Adipose tissue (tissue), 3 donors: ENCODE measurements at regions not wholly inside any gene's neighbourhood (a gene's known extent, or its start where the extent isn't known, plus 50 kb on each side); places are given as distances from the start of the nearest gene placed in this dataset.

Source experiments
- H3K27ac ChIP-seq: one replicate; pipeline ENCODE4 v1.5.1; 2013; ENCODE audit warnings: low read depth, low read length
- whole genome bisulfite sequencing, 3 donors: extraction: QIAGEN DNeasy Blood & Tissue Kit; methylation state at CpG; one replicate each; pipeline ENCODE4 v1.1.7; 2013; 5-methylcytosine and 5-hydroxymethylcytosine counted together
- donor health status: healthy with polysubstance abuse.
- donor health status: Bipolar disorder and iron deficiency.
- donor health status: healthy.

GRCh38 chr2:12987246-12987645 is 270.5 kb downstream of the TRIB2 start:
- H3K27ac ChIP-seq, result no peak overlapping the region

DNA sequence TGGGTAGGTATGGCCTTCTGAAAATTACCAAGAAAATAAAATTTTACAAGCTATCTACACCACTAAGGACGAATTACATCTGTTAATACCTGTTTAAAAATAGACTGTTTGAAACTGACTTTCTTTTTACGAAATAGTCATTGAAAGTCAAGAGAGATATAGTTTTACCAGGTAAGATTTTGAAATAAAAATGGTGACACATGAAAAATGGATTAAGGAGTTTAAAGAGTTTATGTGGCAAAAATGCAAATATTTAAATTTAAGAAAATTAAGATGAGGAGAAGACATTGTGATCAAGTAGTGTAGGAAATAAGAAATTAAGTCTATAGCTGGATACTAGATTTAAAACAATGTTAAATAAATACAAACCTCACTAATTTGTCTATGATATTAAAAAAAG is 271.5 kb downstream of the TRIB2 start:
- WGBS, 3 donors, result 82 to 92% (median 90%) methylated on average over 2 of the region's 2 CpGs
- H3K27ac ChIP-seq, result no peak overlapping the region

DNA sequence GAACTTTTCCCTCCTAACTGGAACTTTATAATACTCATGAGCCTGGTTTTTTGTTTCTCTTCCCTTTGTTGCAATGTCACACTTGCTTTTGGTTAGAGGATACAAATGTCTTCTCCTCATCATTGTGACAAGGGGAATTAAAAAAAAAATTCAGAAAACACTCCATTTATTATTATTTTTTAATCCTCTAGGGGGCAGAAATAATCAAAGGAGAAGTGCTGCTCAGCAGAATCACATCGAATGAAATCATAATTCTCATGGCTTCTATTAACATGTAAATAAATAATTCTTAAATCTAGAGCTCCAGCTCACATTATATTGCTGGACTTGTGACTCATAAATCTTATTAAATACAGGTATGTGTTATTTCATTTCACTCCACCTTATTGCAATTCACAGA is 273.8 kb downstream of the TRIB2 start:
- H3K27ac ChIP-seq, result no peak overlapping the region
- WGBS, 3 donors, result 18 to 37% (median 27%) methylated on average over 1 of the region's 1 CpG

DNA sequence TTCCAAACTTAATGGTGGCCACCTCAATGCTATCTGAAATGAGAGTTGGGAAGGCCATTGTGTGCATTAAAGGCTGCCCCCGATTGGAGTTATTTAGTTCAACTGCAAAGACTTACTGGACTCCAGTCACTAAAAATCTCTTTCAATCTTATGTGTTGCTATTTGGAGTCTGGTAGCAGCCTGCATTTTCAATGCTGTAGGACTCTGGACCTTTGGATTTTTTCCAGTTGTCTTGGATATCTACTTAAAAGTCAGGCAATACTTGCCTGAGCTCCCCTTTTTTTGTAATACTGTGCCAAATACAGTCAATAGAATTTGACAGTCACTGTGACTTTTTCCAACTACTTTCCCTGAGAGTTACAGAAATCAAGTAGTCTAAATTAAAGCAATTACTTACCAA is 281.9 kb downstream of the TRIB2 start:
- H3K27ac ChIP-seq, result no peak overlapping the region
- WGBS, 3 donors, result 26 to 84% (median 81%) methylated on average over 1 of the region's 1 CpG

DNA sequence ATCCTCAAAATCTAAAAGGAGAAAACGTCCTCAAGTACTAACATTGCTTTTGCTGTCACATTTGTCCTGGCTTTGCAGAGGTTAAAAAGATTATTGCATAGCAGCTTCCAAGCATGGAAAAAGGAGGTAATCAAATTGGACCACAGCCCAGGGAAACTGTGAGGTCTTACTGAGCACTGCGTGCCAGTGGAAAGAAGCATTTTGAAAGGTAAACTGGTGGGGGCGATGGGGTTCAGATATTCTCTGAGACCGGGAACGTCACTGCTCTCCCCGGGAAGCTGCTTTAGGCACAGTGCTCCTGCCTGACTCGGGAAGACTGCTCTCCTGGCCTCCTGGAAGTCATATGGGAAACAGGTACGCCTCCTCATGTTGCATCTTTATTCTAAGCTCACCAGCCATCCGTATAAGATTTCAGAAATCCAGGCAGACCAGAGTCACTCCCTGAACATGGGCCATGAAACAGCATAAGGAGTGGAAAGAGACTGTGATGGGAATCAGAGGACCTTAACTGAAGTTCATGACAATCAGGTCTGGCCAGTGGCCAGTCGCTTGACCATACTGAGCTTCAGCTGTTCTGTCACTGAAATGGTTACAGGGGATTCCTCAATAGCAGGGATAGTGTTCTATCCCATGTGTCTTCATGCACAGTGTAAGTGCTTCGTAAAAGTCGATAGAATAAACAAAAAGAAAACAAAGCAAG is 284.1 kb downstream of the TRIB2 start:
- WGBS, 3 donors, result 39 to 62% (median 49%) methylated on average over 12 of the region's 12 CpGs
- no peak overlapping the region for H3K27ac ChIP-seq

GRCh38 chr2:13001408-13001807 is 284.7 kb downstream of the TRIB2 start:
- H3K27ac ChIP-seq, result no peak overlapping the region
- 30 to 56% (median 37%) methylated on average over 2 of the region's 2 CpGs for WGBS, 3 donors

- H3K27ac ChIP-seq, result no peak overlapping the region
- 61 to 73% (median 63%) methylated on average over 7 of the region's 7 CpGs for WGBS, 3 donors
Observed at GRCh38 chr2:13002536-13003331, 286.0 kb downstream of the TRIB2 start.

DNA sequence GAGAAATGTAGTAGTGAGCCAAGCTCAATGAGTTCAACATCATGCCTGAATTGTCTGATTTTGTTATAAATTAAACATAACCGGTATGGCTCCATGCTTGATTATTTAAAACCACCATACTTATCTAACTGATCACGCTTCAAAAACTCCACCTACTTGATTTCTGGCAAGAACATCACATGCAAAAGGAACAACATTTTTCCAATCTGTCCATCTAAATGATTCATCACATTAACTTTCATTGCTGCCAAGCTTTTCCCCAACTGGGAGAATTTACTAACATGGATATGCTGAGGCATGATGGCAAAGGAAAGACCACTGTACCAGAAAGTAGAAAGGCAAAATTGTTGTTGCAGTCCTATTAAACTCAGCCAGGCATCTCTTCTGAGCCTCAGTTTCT is 286.8 kb downstream of the TRIB2 start:
- H3K27ac ChIP-seq, result no peak overlapping the region
- WGBS, 3 donors, result 59 to 70% (median 65%) methylated on average over 2 of the region's 2 CpGs

DNA sequence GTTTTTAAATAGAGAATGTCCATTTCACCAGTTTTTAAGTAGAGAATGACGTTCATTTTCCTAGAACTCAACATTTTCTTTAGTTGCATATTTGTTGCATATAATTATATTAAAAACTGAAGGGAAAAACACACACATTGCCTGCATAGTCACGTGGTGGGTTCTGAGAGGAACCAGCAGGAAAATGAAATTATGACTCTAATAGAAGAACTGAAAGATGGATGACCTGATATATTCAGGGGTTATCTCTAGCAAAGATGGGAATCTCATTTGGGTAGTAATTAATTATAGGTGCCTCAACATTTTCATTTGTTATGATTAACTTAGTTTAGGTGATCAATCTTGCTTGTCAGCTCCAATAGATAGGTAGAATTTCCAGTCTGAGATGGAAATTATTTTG is 288.3 kb downstream of the TRIB2 start:
- H3K27ac ChIP-seq, result no peak overlapping the region
- 65 to 80% (median 78%) methylated on average over 2 of the region's 2 CpGs for WGBS, 3 donors

DNA sequence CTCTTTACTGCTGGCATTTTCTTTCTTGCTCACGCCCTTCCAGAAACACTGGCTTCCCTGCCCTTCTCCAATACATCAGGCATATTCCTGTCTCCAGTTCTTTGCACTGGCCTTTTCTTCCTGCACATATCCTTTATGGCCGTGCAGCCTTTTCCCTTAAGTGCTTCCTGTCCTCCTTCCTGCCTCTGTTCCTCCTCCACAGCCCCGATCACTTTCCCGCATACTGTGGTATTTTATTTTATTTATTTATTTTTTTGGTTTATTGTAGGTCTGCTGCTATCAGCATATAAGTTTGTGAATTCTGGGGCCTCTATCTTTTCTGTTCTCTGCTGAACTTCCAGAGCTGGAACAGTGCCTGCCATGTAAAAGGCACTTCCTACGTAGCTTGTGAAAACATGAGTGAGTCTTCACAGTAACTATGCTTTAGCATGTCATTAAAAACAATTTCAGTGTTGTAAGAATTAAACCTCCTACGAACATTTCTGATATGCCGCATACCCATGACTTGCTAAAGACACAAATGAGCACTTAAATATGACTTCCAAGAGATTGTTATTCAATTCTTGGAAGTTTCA is 289.1 kb downstream of the TRIB2 start:
- no peak overlapping the region for H3K27ac ChIP-seq
- 64 to 90% (median 66%) methylated on average over 7 of the region's 7 CpGs for WGBS, 3 donors

DNA sequence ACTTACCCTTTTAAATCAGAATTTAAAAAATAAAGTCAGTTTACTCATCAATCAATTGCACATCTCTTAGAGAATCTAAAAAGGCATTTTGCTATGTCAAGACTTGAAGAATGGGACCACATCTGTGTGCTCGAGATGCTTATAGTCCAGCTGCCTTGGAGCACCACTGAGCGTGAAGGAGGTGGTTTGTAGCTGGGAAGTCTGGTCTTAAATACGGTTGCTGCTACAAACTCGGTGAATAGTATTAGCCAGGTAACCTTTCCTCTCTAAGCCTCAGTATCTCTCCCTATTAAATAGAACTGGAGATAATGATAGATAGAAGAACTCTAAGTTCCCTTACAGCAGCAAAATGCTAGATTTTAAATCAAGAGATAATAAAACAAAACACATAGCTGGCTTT is 289.7 kb downstream of the TRIB2 start:
- WGBS, 3 donors, result 66 to 73% (median 68%) methylated on average over 4 of the region's 4 CpGs
- peak overlapping the region; percentile 44 for H3K27ac ChIP-seq

GRCh38 chr2:13006829-13007717 is 290.3 kb downstream of the TRIB2 start:
- no peak overlapping the region for H3K27ac ChIP-seq
- 18 to 31% (median 27%) methylated on average over 16 of the region's 16 CpGs for WGBS, 3 donors

DNA sequence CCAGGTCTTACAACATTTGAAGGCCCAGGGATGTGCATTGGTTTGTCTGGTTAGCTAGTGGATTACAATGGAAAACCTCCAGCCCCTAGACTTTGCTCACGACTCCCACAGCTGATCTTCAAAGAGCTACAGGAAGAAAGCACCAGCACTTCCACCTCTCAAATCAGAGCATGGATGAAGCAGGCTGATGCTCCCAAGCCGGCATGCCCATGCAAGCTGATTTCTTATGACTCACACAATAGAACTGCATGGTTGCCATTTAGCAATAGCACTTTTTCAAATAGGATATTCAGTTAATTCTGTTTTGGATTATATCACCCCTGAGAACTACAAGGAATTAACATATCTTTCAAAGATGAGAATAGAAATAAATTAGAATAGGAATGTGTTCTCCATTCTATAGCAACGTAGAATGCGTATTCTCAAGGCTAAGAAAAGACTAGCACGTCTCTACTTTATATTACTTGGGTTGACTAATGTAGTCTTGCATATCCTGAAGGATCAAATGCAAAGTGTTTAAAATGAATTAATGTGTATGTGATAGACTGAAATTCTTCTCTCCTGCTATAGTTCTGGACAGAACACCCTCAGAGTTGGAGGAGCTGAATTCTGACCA is 292.4 kb downstream of the TRIB2 start:
- WGBS, 3 donors, result 85 to 90% (median 89%) methylated on average over 5 of the region's 5 CpGs
- H3K27ac ChIP-seq, result no peak overlapping the region

DNA sequence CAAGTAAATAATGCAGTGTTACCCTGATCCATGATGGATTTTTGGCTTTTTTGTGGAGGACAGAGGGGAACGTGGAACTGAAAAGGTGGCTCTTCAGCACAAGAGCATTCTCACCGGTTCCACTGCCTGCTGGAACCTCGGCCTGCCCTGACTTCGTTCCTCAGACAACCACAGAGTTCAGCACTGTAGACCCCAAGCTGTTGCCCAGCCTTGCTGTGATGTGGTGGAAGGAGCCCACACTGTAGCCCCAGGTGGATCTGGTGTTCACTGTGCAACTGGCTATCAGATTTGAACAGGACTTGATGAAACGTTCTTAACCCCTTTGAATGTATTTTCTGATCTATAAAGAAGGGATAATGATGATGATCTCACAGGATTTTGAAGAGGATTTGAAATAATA is 293.5 kb downstream of the TRIB2 start:
- 74 to 85% (median 83%) methylated on average over 5 of the region's 5 CpGs for WGBS, 3 donors
- no peak overlapping the region for H3K27ac ChIP-seq

DNA sequence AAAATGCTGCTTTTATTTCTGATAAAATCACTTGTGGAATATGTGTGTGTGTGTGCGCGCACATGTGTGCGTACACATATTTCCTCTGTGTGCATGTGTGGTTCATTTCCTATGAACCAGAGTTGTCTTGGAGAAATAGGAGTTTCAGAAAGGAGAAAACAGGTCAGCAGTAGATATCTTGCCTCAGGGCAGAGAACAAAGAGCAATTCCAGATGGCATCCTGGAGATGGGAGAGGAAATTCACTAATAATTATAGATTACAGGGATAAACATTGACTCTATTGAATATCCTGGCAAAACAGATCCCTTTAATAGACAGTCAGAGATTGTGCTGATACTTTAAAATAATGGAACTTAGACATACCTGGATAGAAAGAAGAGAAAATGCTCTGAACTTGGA is 298.0 kb downstream of the TRIB2 start:
- no peak overlapping the region for H3K27ac ChIP-seq
- WGBS, 3 donors, result 86 to 98% (median 87%) methylated on average over 3 of the region's 3 CpGs

- WGBS, 3 donors, result 74 to 88% (median 87%) methylated on average over 2 of the region's 2 CpGs
- H3K27ac ChIP-seq, result no peak overlapping the region
Observed at GRCh38 chr2:13015532-13016320, 299.0 kb downstream of the TRIB2 start.

DNA sequence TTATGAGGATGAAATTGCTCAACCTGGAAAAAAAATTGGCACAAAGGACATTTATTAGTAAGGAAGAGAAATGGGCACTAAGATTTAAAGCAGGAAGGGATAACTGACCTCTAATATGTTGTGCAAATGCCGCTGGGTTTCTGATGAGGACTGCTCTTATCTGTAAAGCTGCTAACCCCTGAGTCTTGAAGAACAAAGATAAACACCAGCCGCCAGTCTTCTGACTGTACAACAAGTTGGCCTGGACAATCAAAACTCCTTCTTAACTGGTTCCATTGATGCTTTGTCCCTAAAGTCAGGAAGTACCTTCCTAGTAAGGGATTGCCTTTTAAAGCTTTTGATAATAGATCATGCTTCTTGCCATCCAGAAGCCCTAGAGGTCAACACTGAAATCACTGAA is 301.8 kb downstream of the TRIB2 start:
- no peak overlapping the region for H3K27ac ChIP-seq
- 45 to 85% (median 83%) methylated on average over 2 of the region's 2 CpGs for WGBS, 3 donors

DNA sequence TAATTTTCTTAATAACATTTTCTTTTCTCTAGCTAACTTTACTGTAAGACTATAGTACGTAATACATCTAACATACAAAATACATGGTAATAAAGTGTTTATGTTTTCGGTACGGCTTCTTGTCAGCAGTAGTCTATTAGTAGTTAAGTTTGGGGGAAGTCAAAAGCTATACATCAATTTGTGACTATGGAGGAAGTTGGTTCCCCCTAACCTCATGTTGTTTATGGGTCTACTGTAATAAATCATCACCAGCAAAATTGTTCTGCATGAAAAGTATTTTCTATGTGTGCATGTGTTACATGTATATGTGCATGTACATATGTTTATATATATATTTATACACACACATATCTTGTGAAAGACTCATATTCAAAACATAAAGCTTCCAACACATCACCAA is 303.0 kb downstream of the TRIB2 start:
- 55 to 84% (median 71%) methylated on average over 3 of the region's 3 CpGs for WGBS, 3 donors
- no peak overlapping the region for H3K27ac ChIP-seq
